ENCODE measurements at regions not wholly inside any gene's neighbourhood (a gene's known extent, or its start where the extent isn't known, plus 50 kb on each side); places are given as distances from the start of the nearest gene placed in this dataset.
"Not testable (repeated sequence)": the region's sequence is repeated elsewhere in the genome, so short reads cannot be mapped to it uniquely, and the experiment has no call there.

DNA sequence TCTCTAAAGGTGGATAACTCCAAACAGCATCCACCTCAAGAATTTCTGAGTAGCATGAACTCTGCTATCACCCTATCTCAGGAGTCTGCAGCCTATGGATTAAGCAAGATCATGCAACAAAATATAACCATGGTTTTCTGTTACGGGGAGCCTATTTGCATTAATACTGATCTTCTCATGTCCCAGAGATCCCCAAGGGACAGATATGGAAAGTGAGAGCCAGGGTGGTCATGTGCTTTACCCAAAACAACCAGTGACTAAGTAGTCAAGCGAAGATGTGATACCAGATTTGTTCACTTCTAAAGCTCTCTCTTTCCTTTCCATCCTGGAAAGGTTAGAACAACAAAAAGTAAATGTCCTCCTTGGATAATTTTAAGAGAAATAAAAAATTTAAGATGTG, 125.1 kb downstream of the PRRX1 start:
- DNase-seq (ENCODE audit: low spot score) = no peak

- DNase-seq (ENCODE audit: low spot score) = no peak
Observed at GRCh38 chr1:170790175-170790574, 126.2 kb downstream of the PRRX1 start.

- DNase-seq (ENCODE audit: low spot score) = no peak
Observed at GRCh38 chr1:170790651-170791071, 126.7 kb downstream of the PRRX1 start.

DNA sequence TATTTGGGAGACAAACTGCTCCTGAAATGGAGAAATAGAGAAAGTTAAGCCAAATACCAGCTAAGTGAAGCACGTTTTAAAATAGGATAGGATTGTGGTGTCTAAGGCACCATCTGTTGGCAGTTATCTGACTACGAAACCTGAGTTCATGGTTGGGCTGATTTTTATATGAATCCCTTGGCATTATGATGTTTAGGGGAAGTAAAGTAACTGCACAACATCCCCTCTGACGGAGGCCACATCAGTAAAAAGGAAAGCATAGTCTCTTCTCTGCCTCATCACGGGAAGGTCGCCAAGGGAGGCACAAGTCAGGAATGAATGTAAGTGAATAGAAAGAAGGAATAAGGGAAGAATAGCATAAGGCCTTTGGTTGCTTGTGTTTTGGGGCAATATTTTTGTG, 128.0 kb downstream of the PRRX1 start:
- no peak for DNase-seq (ENCODE audit: low spot score)

DNA sequence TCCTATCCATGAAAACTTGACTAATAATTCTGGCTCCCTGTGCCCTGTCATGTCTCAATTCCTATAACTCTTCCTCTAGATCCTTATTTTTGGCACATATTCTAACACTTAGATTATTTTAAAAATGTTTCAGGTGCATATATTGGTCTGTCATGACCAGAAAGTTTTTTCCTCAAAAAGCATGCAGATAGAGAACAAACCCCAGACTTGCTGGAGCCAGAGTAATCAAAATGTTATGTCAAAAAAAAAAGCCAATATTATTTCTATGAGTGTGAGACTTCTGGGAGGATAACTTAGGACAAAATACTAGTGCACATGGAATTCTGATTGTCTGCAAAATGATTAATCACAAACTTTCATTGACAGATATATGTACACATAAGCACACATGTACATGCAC, 135.1 kb upstream of the MROH9 start:
- no peak for DNase-seq (ENCODE audit: low spot score)

GRCh38 chr1:170800812-170801211, 134.5 kb upstream of the MROH9 start:
- DNase-seq (ENCODE audit: low spot score) = no peak

- no peak for DNase-seq (ENCODE audit: low spot score)
Observed at GRCh38 chr1:170803711-170804110, 131.6 kb upstream of the MROH9 start.

GRCh38 chr1:170804419-170804818, 130.9 kb upstream of the MROH9 start:
- no peak for DNase-seq (ENCODE audit: low spot score)

DNA sequence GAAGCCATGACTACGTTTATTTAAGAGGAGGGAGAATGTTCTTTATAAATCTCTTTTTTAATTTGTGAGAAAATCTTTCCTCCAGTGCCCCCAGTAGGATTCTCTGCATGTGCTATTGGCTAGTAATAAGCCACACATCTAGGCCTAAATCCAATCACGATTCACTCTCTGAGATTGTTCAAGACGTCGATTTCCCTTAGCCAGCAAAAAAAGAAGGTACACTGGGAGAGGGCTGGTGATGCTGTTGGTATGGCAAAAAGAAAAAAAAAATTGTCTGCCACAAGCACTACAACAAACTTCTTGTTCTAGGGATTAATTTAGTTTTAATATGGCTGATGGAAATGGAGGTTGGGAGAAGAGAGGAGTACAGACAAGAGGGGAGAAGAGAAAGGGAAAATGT, 130.5 kb upstream of the MROH9 start:
- no peak for DNase-seq (ENCODE audit: low spot score)

GRCh38 chr1:170806961-170807360, 128.4 kb upstream of the MROH9 start:
- no peak for DNase-seq (ENCODE audit: low spot score)

- no peak for DNase-seq (ENCODE audit: low spot score)
Observed at GRCh38 chr1:170807432-170807831, 127.9 kb upstream of the MROH9 start.

DNA sequence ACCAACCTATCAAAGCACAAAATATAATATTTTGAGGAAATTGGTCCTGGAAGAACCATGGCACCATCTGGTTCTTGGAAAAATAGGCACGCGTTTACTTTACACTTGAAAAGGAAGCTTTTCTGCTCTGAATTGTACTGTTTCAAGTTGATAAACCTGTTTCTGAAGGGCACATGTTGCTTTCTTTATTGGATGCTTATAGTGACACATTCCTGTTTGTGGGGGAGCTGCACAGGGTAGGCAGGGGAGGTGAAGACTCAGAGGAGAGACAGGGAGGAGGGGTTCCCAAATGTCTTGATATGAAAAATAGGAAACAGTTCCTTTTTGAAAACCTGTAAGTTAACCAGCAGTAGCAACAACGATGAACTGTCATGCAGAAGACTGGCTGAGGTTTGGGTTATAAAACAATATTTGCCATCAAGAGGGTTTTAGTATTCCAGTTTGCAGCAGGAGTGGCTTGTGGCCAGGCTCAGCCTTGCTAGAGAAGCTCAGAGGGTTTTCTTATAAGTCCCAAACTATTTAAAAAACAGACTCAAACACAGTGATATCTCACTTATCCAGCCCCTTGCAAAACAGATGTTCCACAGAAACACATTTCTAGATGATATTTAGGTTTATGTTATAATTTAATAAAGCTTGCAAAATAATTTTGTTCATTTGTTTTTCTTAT, 127.0 kb upstream of the MROH9 start:
- DNase-seq (ENCODE audit: low spot score) = no peak

- DNase-seq (ENCODE audit: low spot score) = not testable (repeated sequence)
Observed at GRCh38 chr1:170811013-170811412, 124.3 kb upstream of the MROH9 start.

- DNase-seq (ENCODE audit: low spot score) = no peak
Observed at GRCh38 chr1:170819781-170820180, 115.6 kb upstream of the MROH9 start.

GRCh38 chr1:170823120-170823519, 112.2 kb upstream of the MROH9 start:
- no peak for DNase-seq (ENCODE audit: low spot score)

- DNase-seq (ENCODE audit: low spot score) = no peak
Observed at GRCh38 chr1:170831276-170831675, 104.1 kb upstream of the MROH9 start.

GRCh38 chr1:170836141-170836540, 99.2 kb upstream of the MROH9 start:
- no peak for DNase-seq (ENCODE audit: low spot score)

- no peak for DNase-seq (ENCODE audit: low spot score)
Observed at GRCh38 chr1:170840371-170840770, 95.0 kb upstream of the MROH9 start.

GRCh38 chr1:170853302-170853701, 82.0 kb upstream of the MROH9 start:
- DNase-seq (ENCODE audit: low spot score) = no peak

DNA sequence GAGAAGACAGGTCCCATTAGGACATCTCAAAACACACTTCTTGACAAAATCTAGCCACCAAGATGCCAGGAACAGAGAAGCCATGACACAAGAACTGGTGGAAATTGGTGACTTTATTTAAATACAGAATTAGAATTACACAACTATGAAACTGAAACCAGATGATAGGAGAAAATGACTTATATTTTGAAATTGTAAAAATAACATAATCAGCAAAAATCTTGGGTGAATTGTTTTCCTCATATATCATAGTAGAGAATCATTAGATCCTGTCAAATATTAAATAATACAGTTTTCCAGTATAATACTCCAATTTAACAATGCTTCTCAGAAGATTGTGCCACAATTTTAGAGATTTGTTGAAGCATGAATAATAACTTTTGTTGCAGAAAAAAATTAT, 81.5 kb upstream of the MROH9 start:
- no peak for DNase-seq (ENCODE audit: low spot score)

- no peak for DNase-seq (ENCODE audit: low spot score)
Observed at GRCh38 chr1:170854677-170855076, 80.7 kb upstream of the MROH9 start.

- DNase-seq (ENCODE audit: low spot score) = no peak
Observed at GRCh38 chr1:170856455-170856854, 78.9 kb upstream of the MROH9 start.

GRCh38 chr1:170857955-170858354, 77.4 kb upstream of the MROH9 start:
- DNase-seq (ENCODE audit: low spot score) = no peak

DNA sequence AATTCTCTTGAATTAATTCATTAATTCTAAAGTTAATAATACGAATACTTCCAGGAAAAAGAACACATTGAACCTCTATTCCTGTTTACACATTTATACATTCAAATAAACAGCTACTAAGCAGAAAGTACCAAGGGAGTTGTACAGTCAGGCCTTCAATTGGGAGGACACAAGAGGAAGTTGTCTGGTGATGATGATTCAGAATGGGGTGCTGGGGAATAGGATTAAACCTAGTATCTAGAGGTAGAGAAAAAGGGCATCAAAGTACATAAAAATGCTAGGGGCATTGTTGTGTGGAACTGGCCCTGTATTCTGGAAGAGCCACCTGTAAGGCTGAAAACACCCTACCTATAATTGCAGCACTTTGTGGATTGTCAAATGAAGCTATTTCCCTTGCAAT, 71.7 kb upstream of the MROH9 start:
- no peak for DNase-seq (ENCODE audit: low spot score)

GRCh38 chr1:170864238-170864637, 71.1 kb upstream of the MROH9 start:
- DNase-seq (ENCODE audit: low spot score) = no peak

All from D341Med (cell line).